ENCODE measurements at regions not wholly inside any gene's neighbourhood (a gene's known extent, or its start where the extent isn't known, plus 50 kb on each side); places are given as distances from the start of the nearest gene placed in this dataset.

- Mint-ChIP-seq H3K27ac (no peak overlapping the region), H3K4me3 (no peak overlapping the region), H3K27me3 (ENCODE audit: insufficient read depth, low read depth, poor library complexity) (peaks cover 1% of the 10 kb centered on the region), H3K9me3 (no peaks in the 10 kb centered on the region), H3K4me1 (peaks cover 41% of the 10 kb centered on the region), H3K36me3 (ENCODE audit: low read depth) (no peaks in the 10 kb centered on the region)
- Histone ChIP-seq H3K27ac (ENCODE audit: low read depth) (0 out of 2 replicates have a peak overlapping the region, but pooled peaks have one; percentile 4), H3K4me1 (ENCODE audit: insufficient read depth) (peaks cover 40% of the 10 kb centered on the region), H3K36me3 (ENCODE audit: insufficient read depth) (no peaks in the 10 kb centered on the region), H3K4me2 (no peak overlapping the region), H3F3A (replicated peaks; ENCODE audit: low read depth) (no peaks in the 10 kb centered on the region), H3K79me2 (replicated peaks; ENCODE audit: insufficient read depth) (peaks cover 8% of the 10 kb centered on the region), H3K4me3 (no peak overlapping the region), H4K20me1 (replicated peaks; ENCODE audit: insufficient read depth) (peaks cover 10% of the 10 kb centered on the region; the same call in 1 of the 2 replicates), H2AFZ (no peak overlapping the region), H3K9me2 (ENCODE audit: insufficient read depth) (peaks cover 3% of the 10 kb centered on the region; the same call in 1 of the 2 replicates), H3K27me3 (ENCODE audit: insufficient read depth) (no peaks in the 10 kb centered on the region)
- DNase-seq (ENCODE audit: low spot score) (no peak), ATAC-seq (no peak)
- TF ChIP-seq ZNF331 (CRISPR knock-in tag; IDR thresholded peaks at IDR 0.05; ENCODE audit: low read depth), result no peak
- no peak for TF ChIP-seq ZNF462 (CRISPR knock-in tag; IDR thresholded peaks at IDR 0.05)
- no peak for TF ChIP-seq CREB1 (CRISPR knock-in tag; IDR thresholded peaks at IDR 0.05; ENCODE audit: low read depth)
- no peak for TF ChIP-seq REST (IDR thresholded peaks at IDR 0.05; ENCODE audit: unreplicated experiment)
- no peak for TF ChIP-seq ETS1 (IDR thresholded peaks at IDR 0.05)
- no peak for TF ChIP-seq ZNF114 (CRISPR knock-in tag; IDR thresholded peaks at IDR 0.05)
- no peak for TF ChIP-seq NANOG (IDR thresholded peaks at IDR 0.05; ENCODE audit: borderline replicate concordance)
- no peak for TF ChIP-seq POLR2AphosphoS5 (IDR thresholded peaks at IDR 0.05; ENCODE audit: low read depth)
- no peak for TF ChIP-seq JUNB (IDR thresholded peaks at IDR 0.05; ENCODE audit: unreplicated experiment)
- no peak for TF ChIP-seq CTCF (conservative IDR thresholded peaks at IDR 0.05; ENCODE audit: low read depth in 2 of 2)
- no peak for TF ChIP-seq EZH2 (IDR thresholded peaks at IDR 0.05; ENCODE audit: low read depth, unreplicated experiment)
- TF ChIP-seq STAT1 (IDR thresholded peaks at IDR 0.05; ENCODE audit: unreplicated experiment), result no peak
- no peak for TF ChIP-seq EZH2phosphoT487 (IDR thresholded peaks at IDR 0.05; ENCODE audit: unreplicated experiment)
Observed at GRCh38 chr15:81754078-81754477, 291.7 kb downstream of the MEX3B start.

Data from GM23338 (cell line).